Right atrium auricular region (tissue), 2 donors: ENCODE measurements at regions not wholly inside any gene's neighbourhood (a gene's known extent, or its start where the extent isn't known, plus 50 kb on each side); places are given as distances from the start of the nearest gene placed in this dataset.

Experiments
- DNase-seq: peaks from one replicate; pipeline ENCODE4 v3.0.0-alpha.2; 2019; ENCODE audit warnings: low spot score
- H3K27ac ChIP-seq, 2 donors: fragments of 200-600 bp; sonication (generic); 1 replicate in 1 of 2; 2 replicates in 1 of 2; pipeline ENCODE4 v1.5.1; 2016 to 2019
- H3K27me3 ChIP-seq, 2 donors: fragments of 200-600 bp; sonication (generic); one replicate each; pipeline versions ENCODE4 v1.5.1 to v1.6.0; 2017 to 2019
- H3K36me3 ChIP-seq: fragments of 200-600 bp; sonication (generic); one replicate; pipeline ENCODE4 v1.5.1; 2016
- H3K4me1 ChIP-seq, 2 donors: fragments of 200-600 bp; sonication (generic); one replicate each; pipeline versions ENCODE4 v1.5.1 to v1.6.0; 2017 to 2019
- H3K4me3 ChIP-seq, 2 donors: fragments of 200-600 bp; sonication (generic); 1 replicate in 1 of 2; 2 replicates in 1 of 2; pipeline ENCODE4 v1.5.1; 2017 to 2019; ENCODE audit warnings: mild to moderate bottlenecking in 1 of 2, moderate library complexity in 1 of 2
- H3K9me3 ChIP-seq, 2 donors: fragments of 200-600 bp; sonication (generic); one replicate each; pipeline ENCODE4 v1.5.1; 2019
- TF ChIP-seq, protein P1 (sequence below), 2 donors: fragments of 200-600 bp; sonication (generic); IDR thresholded peaks; one replicate each; pipeline ENCODE4 v1.5.1; 2019; ENCODE audit warnings: antibody characterized with exemption in 2 of 2

DNA sequence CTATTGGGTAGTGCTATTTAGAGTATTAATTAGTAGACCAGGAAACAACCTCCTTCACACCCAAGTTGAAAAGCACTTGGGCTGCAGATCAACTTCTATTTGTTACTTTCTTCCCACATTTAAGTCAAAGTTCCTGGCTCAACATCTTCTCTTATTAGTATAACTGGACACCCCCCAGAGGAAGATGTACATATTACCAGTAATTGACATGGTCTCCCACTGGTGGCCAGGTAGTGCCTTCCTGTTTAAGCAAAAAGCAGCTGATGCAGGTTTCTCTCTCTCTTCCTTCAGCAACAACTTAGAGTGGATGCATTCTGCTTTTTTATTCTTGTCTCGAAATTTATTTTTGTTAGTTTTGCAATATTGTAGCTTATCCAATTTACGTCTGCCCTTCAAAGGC is 438.1 kb downstream of the GBA3 start:
- Histone ChIP-seq H3K36me3 (no peaks in the 10 kb centered on the region), H3K9me3 (no peaks in the 10 kb centered on the region), H3K27me3 (no peaks in the 10 kb centered on the region), H3K4me1 (no peaks in the 10 kb centered on the region), H3K4me3 (no peak overlapping the region), H3K27ac (no peak overlapping the region)
- TF ChIP-seq, protein P1, sequence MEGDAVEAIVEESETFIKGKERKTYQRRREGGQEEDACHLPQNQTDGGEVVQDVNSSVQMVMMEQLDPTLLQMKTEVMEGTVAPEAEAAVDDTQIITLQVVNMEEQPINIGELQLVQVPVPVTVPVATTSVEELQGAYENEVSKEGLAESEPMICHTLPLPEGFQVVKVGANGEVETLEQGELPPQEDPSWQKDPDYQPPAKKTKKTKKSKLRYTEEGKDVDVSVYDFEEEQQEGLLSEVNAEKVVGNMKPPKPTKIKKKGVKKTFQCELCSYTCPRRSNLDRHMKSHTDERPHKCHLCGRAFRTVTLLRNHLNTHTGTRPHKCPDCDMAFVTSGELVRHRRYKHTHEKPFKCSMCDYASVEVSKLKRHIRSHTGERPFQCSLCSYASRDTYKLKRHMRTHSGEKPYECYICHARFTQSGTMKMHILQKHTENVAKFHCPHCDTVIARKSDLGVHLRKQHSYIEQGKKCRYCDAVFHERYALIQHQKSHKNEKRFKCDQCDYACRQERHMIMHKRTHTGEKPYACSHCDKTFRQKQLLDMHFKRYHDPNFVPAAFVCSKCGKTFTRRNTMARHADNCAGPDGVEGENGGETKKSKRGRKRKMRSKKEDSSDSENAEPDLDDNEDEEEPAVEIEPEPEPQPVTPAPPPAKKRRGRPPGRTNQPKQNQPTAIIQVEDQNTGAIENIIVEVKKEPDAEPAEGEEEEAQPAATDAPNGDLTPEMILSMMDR (IDR thresholded peaks at IDR 0.05), result no peak
- no peak for DNase-seq

DNA sequence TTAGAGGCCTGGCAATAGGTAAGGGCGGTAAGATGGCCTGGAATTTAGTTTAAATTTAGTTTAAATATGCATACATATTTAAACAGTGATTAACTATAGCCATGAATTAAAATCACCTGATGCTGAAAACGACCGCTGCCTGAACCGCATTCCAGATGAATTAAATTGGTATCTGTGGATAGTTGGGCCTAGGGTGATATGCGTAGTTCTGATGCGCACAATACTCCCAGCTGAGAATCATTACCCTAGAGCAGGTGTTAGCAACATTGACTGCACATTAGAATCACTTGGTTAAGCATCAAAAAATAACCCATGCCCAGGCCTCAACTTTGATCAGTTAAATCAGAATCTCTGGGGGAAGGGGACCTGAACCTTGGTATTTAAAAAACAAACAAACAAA is 432.4 kb downstream of the GBA3 start:
- no peaks in the 10 kb centered on the region for H3K4me1 ChIP-seq
- no peaks in the 10 kb centered on the region for H3K27me3 ChIP-seq
- H3K27ac ChIP-seq, result no peak overlapping the region
- H3K36me3 ChIP-seq, result no peaks in the 10 kb centered on the region
- TF ChIP-seq, protein P1 (IDR thresholded peaks at IDR 0.05), result no peak
- DNase-seq, result no peak
- H3K4me3 ChIP-seq, result no peak overlapping the region
- H3K9me3 ChIP-seq, result no peaks in the 10 kb centered on the region

DNA sequence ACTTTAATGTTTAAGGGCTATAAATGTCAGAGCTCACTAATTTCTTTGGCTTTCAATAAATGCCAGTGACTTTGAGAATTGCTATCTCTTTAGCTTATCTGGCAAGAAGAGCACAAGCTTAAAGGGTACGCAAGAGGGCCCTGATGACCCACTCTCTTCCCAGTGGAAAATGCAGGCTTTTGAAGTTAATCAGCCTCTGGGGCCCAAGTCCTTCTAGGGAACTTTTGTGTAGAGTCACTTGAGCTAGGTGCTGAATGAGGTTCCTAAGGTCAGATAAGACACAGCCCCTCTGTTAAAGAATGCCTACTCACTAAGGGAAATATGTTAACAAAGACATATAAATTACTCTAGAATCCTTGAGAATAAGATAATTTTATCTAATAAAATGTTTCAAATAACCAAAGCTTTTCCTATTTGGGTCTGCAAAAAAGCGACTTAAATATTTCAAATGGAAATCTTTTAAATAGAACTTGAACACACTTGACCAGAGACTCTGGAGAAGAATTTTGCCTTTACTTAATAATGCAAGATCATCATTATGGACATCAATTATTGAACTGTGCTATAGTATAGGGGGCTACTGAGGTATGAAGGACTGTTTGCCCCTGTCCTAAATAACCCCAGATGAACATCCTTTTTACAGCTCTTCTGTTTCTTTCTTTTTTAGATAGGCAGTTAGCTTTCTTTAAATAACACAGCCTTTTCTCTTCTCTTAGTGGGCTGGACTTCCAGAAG is 430.1 kb downstream of the GBA3 start:
- Histone ChIP-seq H3K27me3 (no peaks in the 10 kb centered on the region), H3K4me1 (no peaks in the 10 kb centered on the region), H3K4me3 (no peak overlapping the region), H3K27ac (no peak overlapping the region), H3K36me3 (no peaks in the 10 kb centered on the region), H3K9me3 (no peaks in the 10 kb centered on the region)
- TF ChIP-seq, protein P1 (IDR thresholded peaks at IDR 0.05), result no peak
- no peak for DNase-seq

DNA sequence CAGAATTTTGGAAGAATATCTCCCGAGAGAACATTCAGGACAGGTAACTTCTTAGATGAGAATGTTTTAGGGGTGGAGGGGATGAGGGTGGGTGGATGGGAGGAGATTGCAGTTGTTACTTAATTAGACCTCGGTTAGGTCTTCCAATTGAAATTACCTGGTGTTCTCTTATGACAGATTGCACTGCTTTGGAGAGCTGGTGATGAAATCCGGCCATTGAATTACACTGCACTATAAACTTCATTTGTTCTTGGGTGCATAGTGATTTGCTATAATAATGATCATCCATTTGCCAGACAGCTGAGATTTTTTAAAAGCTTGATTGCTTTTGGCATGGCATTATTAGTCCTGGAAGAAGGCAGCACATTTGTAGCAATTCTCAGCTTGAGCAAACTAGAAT is 427.6 kb downstream of the GBA3 start:
- Histone ChIP-seq H3K9me3 (no peaks in the 10 kb centered on the region), H3K4me3 (no peak overlapping the region), H3K27me3 (no peaks in the 10 kb centered on the region), H3K4me1 (no peaks in the 10 kb centered on the region), H3K36me3 (no peaks in the 10 kb centered on the region), H3K27ac (no peak overlapping the region)
- TF ChIP-seq, protein P1 (IDR thresholded peaks at IDR 0.05), result no peak
- no peak for DNase-seq

GRCh38 chr4:23117826-23118225 is 425.1 kb downstream of the GBA3 start:
- H3K27ac ChIP-seq, result no peak overlapping the region
- no peaks in the 10 kb centered on the region for H3K36me3 ChIP-seq
- TF ChIP-seq, protein P1 (IDR thresholded peaks at IDR 0.05), result no peak
- H3K9me3 ChIP-seq, result no peaks in the 10 kb centered on the region
- no peaks in the 10 kb centered on the region for H3K27me3 ChIP-seq
- no peak for DNase-seq
- no peak overlapping the region for H3K4me3 ChIP-seq
- no peaks in the 10 kb centered on the region for H3K4me1 ChIP-seq

GRCh38 chr4:23114538-23114937 is 421.8 kb downstream of the GBA3 start:
- no peaks in the 10 kb centered on the region for H3K4me1 ChIP-seq
- TF ChIP-seq, protein P1 (IDR thresholded peaks at IDR 0.05), result no peak
- no peaks in the 10 kb centered on the region for H3K27me3 ChIP-seq
- DNase-seq, result no peak
- H3K27ac ChIP-seq, result no peak overlapping the region
- no peaks in the 10 kb centered on the region for H3K36me3 ChIP-seq
- H3K4me3 ChIP-seq, result no peak overlapping the region
- H3K9me3 ChIP-seq, result no peaks in the 10 kb centered on the region
